H7 (cell line): ENCODE measurements at regions not wholly inside any gene's neighbourhood (a gene's known extent, or its start where the extent isn't known, plus 50 kb on each side); places are given as distances from the start of the nearest gene placed in this dataset.

Experiments used
- DNase-seq: peaks from one replicate; pipeline ENCODE4 v3.0.0; 2012
- H3K27me3 ChIP-seq: 2 replicates; pipeline ENCODE4 v1.6.0; 2011; ENCODE audit warnings: mild to moderate bottlenecking, low read length; ENCODE audit not compliant: control insufficient read depth, insufficient read depth
- H3K36me3 ChIP-seq: replicated peaks from 2 replicates; pipeline ENCODE4 v1.5.1; 2011; ENCODE audit warnings: low read length; ENCODE audit not compliant: control insufficient read depth, insufficient read depth
- H3K4me3 ChIP-seq: 2 replicates; pipeline ENCODE4 v1.5.1; 2011; ENCODE audit warnings: low read depth, mild to moderate bottlenecking, control low read depth, low read length, moderate library complexity; ENCODE audit not compliant: insufficient read depth

GRCh38 chr12:65567820-65568219 lies 256.5 kb upstream of the HMGA2 start:
- Histone ChIP-seq H3K27me3 (no peaks in the 10 kb centered on the region), H3K4me3 (no peak overlapping the region), H3K36me3 (no peaks in the 10 kb centered on the region)
- DNase-seq: no peak

GRCh38 chr12:65568517-65568916 lies 255.8 kb upstream of the HMGA2 start:
- no peak overlapping the region for H3K4me3 ChIP-seq
- no peak for DNase-seq
- H3K36me3 ChIP-seq: no peaks in the 10 kb centered on the region
- H3K27me3 ChIP-seq: no peaks in the 10 kb centered on the region

- DNase-seq: no peak
- Histone ChIP-seq H3K4me3 (no peak overlapping the region), H3K27me3 (no peaks in the 10 kb centered on the region), H3K36me3 (no peaks in the 10 kb centered on the region)
Measured at GRCh38 chr12:65570451-65571130, 253.7 kb upstream of the HMGA2 start.

GRCh38 chr12:65574867-65575266 lies 249.4 kb upstream of the HMGA2 start:
- Histone ChIP-seq H3K36me3 (no peaks in the 10 kb centered on the region), H3K4me3 (no peak overlapping the region), H3K27me3 (no peaks in the 10 kb centered on the region)
- no peak for DNase-seq

- DNase-seq: no peak
- H3K36me3 ChIP-seq: no peaks in the 10 kb centered on the region
- no peak overlapping the region for H3K4me3 ChIP-seq
- no peaks in the 10 kb centered on the region for H3K27me3 ChIP-seq
Measured at GRCh38 chr12:65584016-65584415, 240.3 kb upstream of the HMGA2 start.

GRCh38 chr12:65585648-65586602 lies 238.4 kb upstream of the HMGA2 start:
- no peak for DNase-seq
- no peaks in the 10 kb centered on the region for H3K27me3 ChIP-seq
- H3K4me3 ChIP-seq: no peak overlapping the region
- H3K36me3 ChIP-seq: no peaks in the 10 kb centered on the region

- Histone ChIP-seq H3K27me3 (no peaks in the 10 kb centered on the region), H3K36me3 (no peaks in the 10 kb centered on the region), H3K4me3 (no peak overlapping the region)
- no peak for DNase-seq
Measured at GRCh38 chr12:65586796-65587195, 237.5 kb upstream of the HMGA2 start.

- Histone ChIP-seq H3K4me3 (no peak overlapping the region), H3K36me3 (no peaks in the 10 kb centered on the region), H3K27me3 (no peaks in the 10 kb centered on the region)
- no peak for DNase-seq
Measured at GRCh38 chr12:65590318-65590717, 234.0 kb upstream of the HMGA2 start.

- Histone ChIP-seq H3K36me3 (no peaks in the 10 kb centered on the region), H3K4me3 (no peak overlapping the region), H3K27me3 (no peaks in the 10 kb centered on the region)
- DNase-seq: no peak
Measured at GRCh38 chr12:65592416-65592815, 231.9 kb upstream of the HMGA2 start.

GRCh38 chr12:65593239-65593701 lies 231.0 kb upstream of the HMGA2 start:
- Histone ChIP-seq H3K4me3 (no peak overlapping the region), H3K27me3 (no peaks in the 10 kb centered on the region), H3K36me3 (no peaks in the 10 kb centered on the region)
- no peak for DNase-seq

- H3K4me3 ChIP-seq: peak overlapping the region; percentile 35
- H3K36me3 ChIP-seq: no peaks in the 10 kb centered on the region
- peak; percentile 8 for DNase-seq
- no peaks in the 10 kb centered on the region for H3K27me3 ChIP-seq
Measured at GRCh38 chr12:65594409-65594808, 229.9 kb upstream of the HMGA2 start.

GRCh38 chr12:65595016-65595560 lies 229.2 kb upstream of the HMGA2 start:
- H3K4me3 ChIP-seq: peak overlapping the region; percentile 35
- no peaks in the 10 kb centered on the region for H3K27me3 ChIP-seq
- peak; percentile 17 for DNase-seq
- H3K36me3 ChIP-seq: no peaks in the 10 kb centered on the region

GRCh38 chr12:65596514-65597091 lies 227.7 kb upstream of the HMGA2 start:
- no peaks in the 10 kb centered on the region for H3K27me3 ChIP-seq
- H3K36me3 ChIP-seq: no peaks in the 10 kb centered on the region
- no peak overlapping the region for H3K4me3 ChIP-seq
- DNase-seq: no peak

GRCh38 chr12:65597527-65597926 lies 226.8 kb upstream of the HMGA2 start:
- Histone ChIP-seq H3K27me3 (no peaks in the 10 kb centered on the region), H3K36me3 (no peaks in the 10 kb centered on the region), H3K4me3 (no peak overlapping the region)
- DNase-seq: no peak
